ENCODE measurements at regions not wholly inside any gene's neighbourhood (a gene's known extent, or its start where the extent isn't known, plus 50 kb on each side); places are given as distances from the start of the nearest gene placed in this dataset.

DNA sequence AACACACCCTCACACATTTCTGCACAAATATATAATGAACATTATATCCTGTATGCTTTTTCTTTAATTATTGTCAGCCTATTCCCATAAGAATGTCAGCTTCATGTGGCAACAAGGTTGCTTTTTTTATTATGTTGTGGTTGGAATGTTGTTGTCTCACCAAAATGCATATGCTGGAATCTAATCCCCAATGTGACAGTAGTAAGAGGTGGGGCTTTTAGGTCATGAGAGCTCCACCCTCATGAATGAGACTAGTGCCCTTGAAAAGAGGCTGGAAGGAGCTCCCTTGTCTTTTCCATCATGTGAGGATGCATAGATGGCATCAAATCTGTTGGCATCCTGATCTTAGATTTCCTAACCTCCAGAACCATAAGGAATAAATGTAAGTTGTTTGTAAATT is 131.3 kb upstream of the IRX6 start:
- TF ChIP-seq, protein P1, sequence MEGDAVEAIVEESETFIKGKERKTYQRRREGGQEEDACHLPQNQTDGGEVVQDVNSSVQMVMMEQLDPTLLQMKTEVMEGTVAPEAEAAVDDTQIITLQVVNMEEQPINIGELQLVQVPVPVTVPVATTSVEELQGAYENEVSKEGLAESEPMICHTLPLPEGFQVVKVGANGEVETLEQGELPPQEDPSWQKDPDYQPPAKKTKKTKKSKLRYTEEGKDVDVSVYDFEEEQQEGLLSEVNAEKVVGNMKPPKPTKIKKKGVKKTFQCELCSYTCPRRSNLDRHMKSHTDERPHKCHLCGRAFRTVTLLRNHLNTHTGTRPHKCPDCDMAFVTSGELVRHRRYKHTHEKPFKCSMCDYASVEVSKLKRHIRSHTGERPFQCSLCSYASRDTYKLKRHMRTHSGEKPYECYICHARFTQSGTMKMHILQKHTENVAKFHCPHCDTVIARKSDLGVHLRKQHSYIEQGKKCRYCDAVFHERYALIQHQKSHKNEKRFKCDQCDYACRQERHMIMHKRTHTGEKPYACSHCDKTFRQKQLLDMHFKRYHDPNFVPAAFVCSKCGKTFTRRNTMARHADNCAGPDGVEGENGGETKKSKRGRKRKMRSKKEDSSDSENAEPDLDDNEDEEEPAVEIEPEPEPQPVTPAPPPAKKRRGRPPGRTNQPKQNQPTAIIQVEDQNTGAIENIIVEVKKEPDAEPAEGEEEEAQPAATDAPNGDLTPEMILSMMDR (IDR thresholded peaks at IDR 0.05; ENCODE audit: low read depth, low read length, poor library complexity, severe bottlenecking) = no peak
- TF ChIP-seq EZH2phosphoT487 (IDR thresholded peaks at IDR 0.05; ENCODE audit: borderline replicate concordance, low read length) = no peak

Measured in DOHH2 (cell line).